GM21786 (cell line): ENCODE measurements at regions not wholly inside any gene's neighbourhood (a gene's known extent, or its start where the extent isn't known, plus 50 kb on each side); places are given as distances from the start of the nearest gene placed in this dataset.

Experiments used
- ATAC-seq: cut with Tn5 transposase; IDR thresholded peaks from one replicate; pipeline ENCODE4 v1.9.1; 2021; ENCODE audit not compliant: unreplicated experiment

GRCh38 chr4:125511715-125512114 lies 197.0 kb downstream of the FAT4 start:
- no peak for ATAC-seq

- no peak for ATAC-seq
Observed at GRCh38 chr4:125515016-125515415, 200.3 kb downstream of the FAT4 start.

- no peak for ATAC-seq
Observed at GRCh38 chr4:125517831-125518230, 203.1 kb downstream of the FAT4 start.

GRCh38 chr4:125518281-125518680 lies 203.5 kb downstream of the FAT4 start:
- ATAC-seq: no peak

GRCh38 chr4:125519371-125520146 lies 204.8 kb downstream of the FAT4 start:
- ATAC-seq: no peak

GRCh38 chr4:125520258-125520990 lies 205.7 kb downstream of the FAT4 start:
- ATAC-seq: no peak

- ATAC-seq: no peak
Observed at GRCh38 chr4:125522588-125522987, 207.8 kb downstream of the FAT4 start.

GRCh38 chr4:125522992-125523391 lies 208.2 kb downstream of the FAT4 start:
- no peak for ATAC-seq

GRCh38 chr4:125526420-125526819 lies 211.7 kb downstream of the FAT4 start:
- ATAC-seq: no peak

- ATAC-seq: no peak
Observed at GRCh38 chr4:125527681-125528080, 212.9 kb downstream of the FAT4 start.

GRCh38 chr4:125529071-125529470 lies 214.3 kb downstream of the FAT4 start:
- no peak for ATAC-seq

GRCh38 chr4:125538670-125539069 lies 223.9 kb downstream of the FAT4 start:
- ATAC-seq: no peak

- ATAC-seq: no peak
Observed at GRCh38 chr4:125539691-125540090, 224.9 kb downstream of the FAT4 start.

- ATAC-seq: no peak
Observed at GRCh38 chr4:125541836-125542385, 227.2 kb downstream of the FAT4 start.

GRCh38 chr4:125546272-125546671 lies 231.5 kb downstream of the FAT4 start:
- ATAC-seq: no peak

GRCh38 chr4:125547836-125548235 lies 233.1 kb downstream of the FAT4 start:
- ATAC-seq: no peak

GRCh38 chr4:125550769-125551168 lies 236.0 kb downstream of the FAT4 start:
- ATAC-seq: no peak

GRCh38 chr4:125551466-125551865 lies 236.7 kb downstream of the FAT4 start:
- ATAC-seq: no peak

GRCh38 chr4:125551967-125552366 lies 237.2 kb downstream of the FAT4 start:
- ATAC-seq: no peak

GRCh38 chr4:125572601-125573000 lies 257.8 kb downstream of the FAT4 start:
- ATAC-seq: no peak

GRCh38 chr4:125573368-125573767 lies 258.6 kb downstream of the FAT4 start:
- ATAC-seq: no peak

- no peak for ATAC-seq
Observed at GRCh38 chr4:125573786-125574185, 259.0 kb downstream of the FAT4 start.
